Testis (tissue), 2 donors: ENCODE measurements at regions not wholly inside any gene's neighbourhood (a gene's known extent, or its start where the extent isn't known, plus 50 kb on each side); places are given as distances from the start of the nearest gene placed in this dataset.

Source experiments
- DNase-seq: peaks from one replicate; pipeline ENCODE4 v3.0.0-alpha.2; 2019
- H3K27ac ChIP-seq, 2 donors: fragments of 200-600 bp; sonication (generic); one replicate each; pipeline ENCODE4 v1.5.1; 2019
- H3K27me3 ChIP-seq: fragments of 200-600 bp; sonication (generic); one replicate; pipeline ENCODE4 v1.5.1; 2019
- H3K36me3 ChIP-seq: fragments of 200-600 bp; sonication (generic); one replicate; pipeline ENCODE4 v1.5.1; 2017; ENCODE audit warnings: low read depth; ENCODE audit errors: missing control alignments
- H3K4me1 ChIP-seq: fragments of 200-600 bp; sonication (generic); one replicate; pipeline ENCODE4 v1.5.1; 2019
- H3K4me3 ChIP-seq, 2 donors: fragments of 200-600 bp; sonication (generic); one replicate each; pipeline ENCODE4 v1.5.1; 2017 to 2019
- H3K9me3 ChIP-seq: fragments of 200-600 bp; sonication (generic); one replicate; pipeline ENCODE4 v1.5.1; 2017
- POLR2A ChIP-seq: fragments of 450-650 bp; IDR thresholded peaks from one replicate; pipeline ENCODE4 v1.6.1; 2017; ENCODE audit warnings: antibody characterized with exemption, mild to moderate bottlenecking, moderate library complexity
- WGBS, 2 donors: methylation state at CpG; one replicate each; pipeline ENCODE4 v1.1.5; 2018; 5-methylcytosine and 5-hydroxymethylcytosine counted together
- intact Hi-C: fragments of 100-400 bp; cut with DNase I; formaldehyde crosslinking; loops from one replicate; pipeline ENCODE4 v1.15.1; 2023; ENCODE audit warnings: low total_unique reads
- TF ChIP-seq, protein P1 (sequence below), 3 experiments: fragments of 450-650 bp in 2 of 3; fragments of 200-600 bp in 1 of 3; sonication (generic) in 1 of 3; IDR thresholded peaks; one replicate each; pipeline ENCODE4 v1.5.1; 2016 to 2019; ENCODE audit warnings: antibody characterized with exemption in 3 of 3, mild to moderate bottlenecking in 2 of 3, moderate library complexity in 1 of 3

DNA sequence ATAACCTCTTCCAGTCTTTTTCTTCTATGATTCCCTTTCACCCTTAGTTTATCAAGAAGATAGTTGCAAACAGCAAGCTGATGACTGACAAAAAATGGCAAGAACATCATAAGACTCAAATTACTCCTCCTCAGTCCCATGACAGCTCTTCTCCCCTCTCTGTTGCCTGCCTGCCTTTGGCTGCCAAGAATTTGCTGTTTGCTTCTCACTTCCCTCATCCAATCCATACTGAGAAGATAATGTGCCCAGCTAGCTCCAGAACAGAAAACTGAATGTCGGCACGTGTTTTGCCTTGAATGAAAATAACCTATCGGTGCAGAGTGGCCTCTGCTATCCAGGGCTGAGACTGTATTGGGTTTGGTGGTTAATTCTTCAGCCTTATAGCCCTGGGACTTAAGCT, 192.1 kb downstream of the PPARGC1A start:
- no peak overlapping the region for H3K4me3 ChIP-seq
- H3K27me3 ChIP-seq = no peaks in the 10 kb centered on the region
- no peak for DNase-seq
- intact Hi-C loops = no loop called here
- H3K36me3 ChIP-seq = no peaks in the 10 kb centered on the region
- no peaks in the 10 kb centered on the region for H3K4me1 ChIP-seq
- H3K9me3 ChIP-seq = no peaks in the 10 kb centered on the region
- TF ChIP-seq, protein P1, sequence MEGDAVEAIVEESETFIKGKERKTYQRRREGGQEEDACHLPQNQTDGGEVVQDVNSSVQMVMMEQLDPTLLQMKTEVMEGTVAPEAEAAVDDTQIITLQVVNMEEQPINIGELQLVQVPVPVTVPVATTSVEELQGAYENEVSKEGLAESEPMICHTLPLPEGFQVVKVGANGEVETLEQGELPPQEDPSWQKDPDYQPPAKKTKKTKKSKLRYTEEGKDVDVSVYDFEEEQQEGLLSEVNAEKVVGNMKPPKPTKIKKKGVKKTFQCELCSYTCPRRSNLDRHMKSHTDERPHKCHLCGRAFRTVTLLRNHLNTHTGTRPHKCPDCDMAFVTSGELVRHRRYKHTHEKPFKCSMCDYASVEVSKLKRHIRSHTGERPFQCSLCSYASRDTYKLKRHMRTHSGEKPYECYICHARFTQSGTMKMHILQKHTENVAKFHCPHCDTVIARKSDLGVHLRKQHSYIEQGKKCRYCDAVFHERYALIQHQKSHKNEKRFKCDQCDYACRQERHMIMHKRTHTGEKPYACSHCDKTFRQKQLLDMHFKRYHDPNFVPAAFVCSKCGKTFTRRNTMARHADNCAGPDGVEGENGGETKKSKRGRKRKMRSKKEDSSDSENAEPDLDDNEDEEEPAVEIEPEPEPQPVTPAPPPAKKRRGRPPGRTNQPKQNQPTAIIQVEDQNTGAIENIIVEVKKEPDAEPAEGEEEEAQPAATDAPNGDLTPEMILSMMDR (IDR thresholded peaks at IDR 0.05) = no peak
- TF ChIP-seq POLR2A = no peak
- no peak overlapping the region for H3K27ac ChIP-seq
- 76 to 83% methylated on average over 3 of the region's 3 CpGs for WGBS, 2 donors

DNA sequence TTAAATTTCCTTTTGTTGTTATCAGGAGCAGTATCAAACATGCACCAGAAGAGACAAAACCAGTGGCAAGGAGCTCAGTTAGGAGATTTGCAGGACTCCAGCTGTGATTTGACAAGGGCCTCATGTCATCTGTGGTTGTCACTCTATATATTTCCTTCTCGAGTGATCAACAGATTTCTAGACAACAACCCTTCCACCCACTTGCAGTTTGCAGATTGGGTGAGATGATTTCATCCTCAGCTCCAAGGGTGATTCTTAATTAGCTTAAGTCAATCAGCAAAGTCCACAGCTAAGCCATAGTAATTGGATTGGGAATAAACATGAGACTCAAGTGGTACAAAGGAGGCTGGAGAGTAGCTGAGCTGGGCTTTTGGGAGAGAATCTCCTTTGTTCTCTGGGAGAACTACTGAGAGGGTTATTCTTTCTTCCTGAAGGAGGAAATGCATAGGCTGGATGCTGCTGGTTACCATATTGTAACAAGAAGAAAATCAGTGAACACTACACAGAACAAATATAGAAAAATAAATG, 192.8 kb downstream of the PPARGC1A start:
- Histone ChIP-seq H3K4me3 (no peak overlapping the region), H3K9me3 (no peaks in the 10 kb centered on the region), H3K36me3 (no peaks in the 10 kb centered on the region), H3K27me3 (no peaks in the 10 kb centered on the region), H3K4me1 (no peaks in the 10 kb centered on the region), H3K27ac (no peak overlapping the region)
- 74 to 84% methylated on average over 1 of the region's 1 CpG for WGBS, 2 donors
- TF ChIP-seq POLR2A = no peak
- DNase-seq = no peak
- intact Hi-C loops = no loop called here

DNA sequence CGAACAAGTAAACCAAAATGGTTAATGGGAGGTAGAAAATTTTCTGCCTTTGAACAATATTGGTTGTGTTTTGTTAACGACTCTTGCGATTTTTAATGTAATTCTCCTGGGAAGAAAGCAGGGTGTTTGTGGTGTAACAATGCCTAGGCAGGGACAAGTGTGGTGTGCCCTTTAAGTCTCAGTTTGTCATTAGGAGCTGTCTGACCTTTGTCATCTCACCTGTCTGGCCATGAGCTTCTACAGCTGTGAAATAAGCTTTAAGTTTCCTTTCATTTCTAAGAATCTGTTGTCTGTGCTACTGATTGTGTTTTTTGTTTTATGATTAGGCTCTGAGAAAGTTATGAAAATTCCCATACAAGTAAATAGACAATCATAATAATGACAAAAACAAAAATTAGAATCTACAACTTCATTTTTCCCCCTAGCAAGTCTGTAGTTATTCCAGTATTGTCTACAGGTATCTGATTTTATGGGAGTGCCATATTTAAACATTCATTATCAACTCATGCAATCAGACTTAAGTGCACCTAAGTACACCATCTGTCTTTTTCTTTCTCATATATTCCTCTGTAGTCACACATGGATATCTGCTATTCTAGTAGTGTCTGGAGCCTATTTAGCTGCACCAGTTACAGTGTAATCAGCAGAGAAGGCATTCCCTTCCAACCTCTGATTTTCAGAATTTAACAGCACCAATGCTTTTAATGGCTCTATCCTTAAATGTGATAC, 203.5 kb downstream of the PPARGC1A start:
- TF ChIP-seq, protein P1 (IDR thresholded peaks at IDR 0.05) = no peak
- no peak for TF ChIP-seq POLR2A
- intact Hi-C loops = no loop called here
- WGBS, 2 donors = 95 to 98% methylated on average over 3 of the region's 3 CpGs
- DNase-seq = no peak
- Histone ChIP-seq H3K27me3 (no peaks in the 10 kb centered on the region), H3K36me3 (no peaks in the 10 kb centered on the region), H3K27ac (no peak overlapping the region), H3K4me1 (no peaks in the 10 kb centered on the region), H3K4me3 (no peak overlapping the region), H3K9me3 (no peaks in the 10 kb centered on the region)

DNA sequence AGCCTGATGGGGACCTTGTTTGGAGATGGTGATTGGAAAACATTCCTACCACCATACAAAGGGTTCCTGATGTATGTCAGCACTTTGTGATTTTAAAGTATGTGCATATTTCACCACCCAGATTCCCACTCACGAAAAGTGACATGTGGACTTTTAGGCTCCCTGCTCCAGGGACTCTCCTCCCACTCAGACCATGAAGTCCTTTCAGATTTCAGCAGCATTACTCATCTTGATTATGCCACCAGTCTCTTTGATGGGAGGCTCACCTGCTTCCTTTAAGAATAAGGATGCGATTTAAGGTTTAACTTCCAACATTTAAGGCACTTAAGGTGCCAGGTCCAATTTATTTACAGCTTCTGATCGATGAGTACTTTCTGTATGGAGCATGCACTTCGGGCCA, 204.4 kb downstream of the PPARGC1A start:
- no peaks in the 10 kb centered on the region for H3K4me1 ChIP-seq
- H3K36me3 ChIP-seq = no peaks in the 10 kb centered on the region
- intact Hi-C loops = no loop called here
- H3K9me3 ChIP-seq = no peaks in the 10 kb centered on the region
- 83 to 94% methylated on average over 4 of the region's 4 CpGs for WGBS, 2 donors
- DNase-seq = no peak
- TF ChIP-seq, protein P1 (IDR thresholded peaks at IDR 0.05) = no peak
- no peak for TF ChIP-seq POLR2A
- H3K27me3 ChIP-seq = no peaks in the 10 kb centered on the region
- no peak overlapping the region for H3K27ac ChIP-seq
- H3K4me3 ChIP-seq = no peak overlapping the region

DNA sequence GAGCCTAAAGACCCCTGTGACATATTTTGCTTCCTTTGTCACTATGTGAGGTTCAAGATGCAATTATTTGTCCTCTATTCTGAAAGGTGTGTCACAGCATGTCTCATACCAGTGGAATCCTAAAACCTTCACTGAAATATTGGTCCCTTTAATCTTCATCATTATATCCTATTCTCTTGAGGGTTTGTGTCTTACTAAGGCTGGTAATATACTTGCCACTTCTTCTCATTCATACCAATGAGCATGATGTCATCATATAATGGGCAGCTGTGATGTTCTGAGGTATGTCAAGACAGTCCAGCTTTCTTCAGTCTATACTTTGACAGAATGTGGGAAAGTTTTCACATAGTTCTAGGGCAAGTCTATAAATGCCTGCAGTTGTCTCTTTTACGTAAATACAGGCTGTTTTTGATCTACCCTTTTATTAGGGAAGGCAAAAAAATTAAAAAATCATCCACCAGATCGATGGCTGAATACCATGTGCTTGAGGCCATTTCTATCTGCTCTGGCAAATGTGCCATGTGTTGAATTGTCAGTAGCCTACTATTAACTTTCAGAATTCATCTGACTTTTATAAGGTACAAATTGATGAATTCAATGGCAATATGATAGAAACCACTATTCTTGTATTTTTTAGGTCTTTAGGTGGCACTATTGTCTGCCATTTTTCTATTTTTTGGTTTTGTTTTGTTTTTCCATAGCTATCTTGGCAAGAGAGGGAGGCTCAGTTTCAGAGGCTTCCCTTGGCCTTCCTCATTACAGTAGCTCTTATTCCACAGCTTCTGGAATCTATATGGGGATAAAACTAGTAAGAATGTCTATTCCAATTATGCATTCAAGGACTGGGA, 209.0 kb downstream of the PPARGC1A start:
- Histone ChIP-seq H3K4me1 (no peaks in the 10 kb centered on the region), H3K4me3 (no peak overlapping the region), H3K27ac (no peak overlapping the region), H3K27me3 (no peaks in the 10 kb centered on the region), H3K36me3 (no peaks in the 10 kb centered on the region), H3K9me3 (no peaks in the 10 kb centered on the region)
- intact Hi-C loops = no loop called here
- TF ChIP-seq, protein P1 (IDR thresholded peaks at IDR 0.05) = no peak
- no peak for TF ChIP-seq POLR2A
- no peak for DNase-seq
- 75 to 94% methylated on average over 2 of the region's 2 CpGs for WGBS, 2 donors
